Vagina (tissue), 2 donors: ENCODE measurements at regions not wholly inside any gene's neighbourhood (a gene's known extent, or its start where the extent isn't known, plus 50 kb on each side); places are given as distances from the start of the nearest gene placed in this dataset.
A peak's percentile ranks its signal among the peaks of the same experiment; 100 is the strongest.

Source experiments
- DNase-seq, 2 donors: peaks; one replicate each; pipeline ENCODE4 v3.0.0-alpha.2; 2017; ENCODE audit errors: extremely low spot score in 2 of 2
- H3K27ac ChIP-seq: fragments of 200-600 bp; sonication (generic); one replicate; pipeline ENCODE4 v1.5.1; 2019
- H3K27me3 ChIP-seq: fragments of 200-600 bp; sonication (generic); one replicate; pipeline ENCODE4 v1.5.1; 2019
- H3K36me3 ChIP-seq, 2 donors: fragments of 200-600 bp; sonication (generic); one replicate each; pipeline ENCODE4 v1.5.1; 2017 to 2019
- H3K4me1 ChIP-seq: fragments of 200-600 bp; sonication (generic); one replicate; pipeline ENCODE4 v1.5.1; 2019
- H3K4me3 ChIP-seq, 2 donors: fragments of 200-600 bp; sonication (generic); 1 replicate in 1 of 2; 2 replicates in 1 of 2; pipeline ENCODE4 v1.5.1; 2016 to 2019
- H3K9me3 ChIP-seq: fragments of 200-600 bp; sonication (generic); one replicate; pipeline ENCODE4 v1.5.1; 2019
- POLR2A ChIP-seq, 2 donors: fragments of 450-650 bp; IDR thresholded peaks; one replicate each; pipeline ENCODE4 v1.6.1; 2017; ENCODE audit warnings: antibody characterized with exemption in 2 of 2, mild to moderate bottlenecking in 2 of 2, moderate library complexity in 2 of 2
- POLR2AphosphoS5 ChIP-seq, 2 donors: sonication (generic); formaldehyde crosslinking; IDR thresholded peaks; one replicate each; pipeline ENCODE4 v1.9.0; 2017; ENCODE audit warnings: antibody characterized with exemption in 2 of 2, mild to moderate bottlenecking in 2 of 2, low read depth in 1 of 2; ENCODE audit not compliant: insufficient read depth in 1 of 2
- intact Hi-C: fragments of 100-400 bp; cut with DNase I; formaldehyde crosslinking; loops from one replicate; pipeline ENCODE4 v1.15.1; 2023
- TF ChIP-seq, protein P1 (sequence below), 3 experiments: fragments of 450-650 bp in 2 of 3; fragments of 200-600 bp in 1 of 3; sonication (generic) in 1 of 3; IDR thresholded peaks; one replicate each; pipeline ENCODE4 v1.5.1; 2017 to 2019; ENCODE audit warnings: antibody characterized with exemption in 3 of 3, mild to moderate bottlenecking in 2 of 3, moderate library complexity in 2 of 3

DNA sequence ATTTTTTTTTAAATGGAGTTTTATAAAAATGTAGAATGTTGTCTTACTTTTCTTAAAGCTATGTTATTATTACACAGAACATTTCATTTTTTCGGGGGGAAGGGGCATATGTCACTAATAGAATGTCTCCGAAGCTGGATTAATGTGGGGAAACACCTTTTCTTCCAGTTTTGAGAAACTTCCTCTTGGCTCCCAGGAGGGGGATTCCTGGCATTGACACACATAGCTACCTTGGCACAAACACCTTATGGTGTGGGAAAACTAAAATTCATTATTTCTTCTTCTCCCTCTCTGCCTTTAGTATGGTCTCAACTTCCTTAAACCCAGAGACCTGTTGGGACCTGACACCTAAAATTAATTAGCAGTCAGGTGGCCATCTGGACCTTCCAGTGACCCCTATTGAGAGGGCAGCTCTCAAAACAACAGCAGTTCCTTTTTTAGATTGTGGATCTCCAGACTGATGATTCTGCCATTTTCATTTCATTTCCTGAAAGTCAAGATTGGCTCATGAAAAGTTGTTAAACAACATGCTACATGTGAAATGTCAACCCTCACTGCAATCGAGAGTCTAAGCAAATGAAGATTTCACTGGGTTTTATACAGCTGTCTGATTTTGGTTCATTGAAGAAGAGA, 70.1 kb upstream of the EDEM3 start:
- Histone ChIP-seq H3K4me3 (no peak overlapping the region), H3K4me1 (peaks cover 22% of the 10 kb centered on the region), H3K36me3 (no peaks in the 10 kb centered on the region), H3K27ac (no peak overlapping the region), H3K9me3 (no peaks in the 10 kb centered on the region), H3K27me3 (no peaks in the 10 kb centered on the region)
- intact Hi-C loops: no loop called here
- TF ChIP-seq POLR2AphosphoS5 (IDR thresholded peaks at IDR 0.05; ENCODE audit: insufficient read depth in 1 of 2, low read depth in 1 of 2) (no peak), POLR2A (IDR thresholded peaks at IDR 0.05) (no peak)
- TF ChIP-seq, protein P1, sequence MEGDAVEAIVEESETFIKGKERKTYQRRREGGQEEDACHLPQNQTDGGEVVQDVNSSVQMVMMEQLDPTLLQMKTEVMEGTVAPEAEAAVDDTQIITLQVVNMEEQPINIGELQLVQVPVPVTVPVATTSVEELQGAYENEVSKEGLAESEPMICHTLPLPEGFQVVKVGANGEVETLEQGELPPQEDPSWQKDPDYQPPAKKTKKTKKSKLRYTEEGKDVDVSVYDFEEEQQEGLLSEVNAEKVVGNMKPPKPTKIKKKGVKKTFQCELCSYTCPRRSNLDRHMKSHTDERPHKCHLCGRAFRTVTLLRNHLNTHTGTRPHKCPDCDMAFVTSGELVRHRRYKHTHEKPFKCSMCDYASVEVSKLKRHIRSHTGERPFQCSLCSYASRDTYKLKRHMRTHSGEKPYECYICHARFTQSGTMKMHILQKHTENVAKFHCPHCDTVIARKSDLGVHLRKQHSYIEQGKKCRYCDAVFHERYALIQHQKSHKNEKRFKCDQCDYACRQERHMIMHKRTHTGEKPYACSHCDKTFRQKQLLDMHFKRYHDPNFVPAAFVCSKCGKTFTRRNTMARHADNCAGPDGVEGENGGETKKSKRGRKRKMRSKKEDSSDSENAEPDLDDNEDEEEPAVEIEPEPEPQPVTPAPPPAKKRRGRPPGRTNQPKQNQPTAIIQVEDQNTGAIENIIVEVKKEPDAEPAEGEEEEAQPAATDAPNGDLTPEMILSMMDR (IDR thresholded peaks at IDR 0.05): no peak
- no peak for DNase-seq

DNA sequence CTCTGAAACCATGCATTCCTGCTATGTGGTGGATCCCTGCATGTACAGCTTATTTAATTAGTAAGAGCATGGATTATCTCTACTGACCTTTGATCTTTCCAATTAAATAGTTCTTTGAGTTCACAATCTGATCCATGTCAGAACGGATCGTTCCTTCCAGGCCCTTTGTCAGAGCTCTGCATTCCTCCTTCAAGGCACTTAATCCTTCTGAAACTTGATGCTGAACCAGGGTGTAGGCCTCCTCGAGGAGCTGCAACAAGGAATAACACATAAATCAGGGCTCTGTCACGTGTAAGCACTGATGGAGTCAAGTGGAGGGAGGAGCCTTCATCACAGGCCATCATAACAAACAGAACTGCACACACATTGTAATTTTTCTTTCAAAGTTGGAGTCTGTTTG, 68.4 kb upstream of the EDEM3 start:
- intact Hi-C loops: no loop called here
- TF ChIP-seq POLR2A (IDR thresholded peaks at IDR 0.05): no peak
- peak in 1 of 2 donors; percentile 10 for TF ChIP-seq POLR2AphosphoS5 (IDR thresholded peaks at IDR 0.05; ENCODE audit: insufficient read depth in 1 of 2, low read depth in 1 of 2)

DNA sequence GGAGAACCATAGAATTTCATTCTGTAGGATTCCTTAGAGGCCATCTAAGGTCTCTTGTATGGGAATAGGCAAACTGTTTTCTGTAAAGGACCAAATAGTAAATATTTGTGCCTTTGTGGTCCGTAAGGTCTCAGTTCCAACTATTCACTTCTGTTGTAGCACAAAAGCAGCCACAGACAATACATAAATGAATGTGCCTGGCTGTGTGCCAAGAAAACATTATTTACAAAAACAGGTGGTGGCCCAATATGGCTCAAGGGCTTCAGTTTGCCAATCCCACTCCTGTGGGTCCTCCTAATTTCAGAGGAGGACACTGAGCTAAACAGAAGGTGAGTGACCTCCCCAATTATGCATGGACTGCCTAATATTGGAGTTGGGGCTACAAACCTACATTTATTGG, 67.6 kb upstream of the EDEM3 start:
- Histone ChIP-seq H3K4me1 (peaks cover 18% of the 10 kb centered on the region), H3K27ac (peak overlapping the region; percentile 4), H3K27me3 (no peaks in the 10 kb centered on the region), H3K4me3 (no peak overlapping the region), H3K9me3 (no peaks in the 10 kb centered on the region), H3K36me3 (no peaks in the 10 kb centered on the region)
- intact Hi-C loops: no loop called here
- DNase-seq: no peak
- no peak for TF ChIP-seq POLR2AphosphoS5 (IDR thresholded peaks at IDR 0.05; ENCODE audit: insufficient read depth in 1 of 2, low read depth in 1 of 2)
- TF ChIP-seq, protein P1 (IDR thresholded peaks at IDR 0.05): no peak

More for the DNA sequence above, 68.4 kb upstream of the EDEM3 start:
- Histone ChIP-seq H3K27ac (peak overlapping the region; percentile 4), H3K9me3 (no peaks in the 10 kb centered on the region), H3K4me3 (no peak overlapping the region), H3K4me1 (peaks cover 22% of the 10 kb centered on the region), H3K36me3 (no peaks in the 10 kb centered on the region), H3K27me3 (no peaks in the 10 kb centered on the region)
- DNase-seq: no peak

DNA sequence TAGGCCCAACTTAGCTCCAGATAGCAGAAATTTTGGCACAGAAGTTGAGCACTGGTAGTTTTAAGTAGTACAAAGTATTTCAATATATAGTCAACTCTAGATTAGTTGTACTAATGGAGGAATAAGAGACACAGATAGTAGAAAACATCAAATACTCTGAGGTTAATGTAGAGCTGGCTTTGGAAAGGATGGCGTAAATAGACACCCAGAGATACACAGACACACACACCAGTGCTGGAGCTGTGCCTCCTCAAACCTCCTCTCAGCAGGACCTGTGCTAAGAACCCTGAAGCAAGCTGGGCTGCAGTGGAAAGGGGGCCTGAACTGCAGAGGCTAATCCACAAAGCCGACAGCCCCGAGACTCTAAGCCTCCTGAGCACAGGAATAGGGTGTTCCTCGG, 67.0 kb upstream of the EDEM3 start:
- intact Hi-C loops: no loop called here
- H3K36me3 ChIP-seq: no peaks in the 10 kb centered on the region
- no peak for DNase-seq
- no peak overlapping the region for H3K4me3 ChIP-seq
- H3K4me1 ChIP-seq: peaks cover 13% of the 10 kb centered on the region
- no peaks in the 10 kb centered on the region for H3K27me3 ChIP-seq
- H3K27ac ChIP-seq: no peak overlapping the region
- TF ChIP-seq POLR2AphosphoS5 (IDR thresholded peaks at IDR 0.05; ENCODE audit: insufficient read depth in 1 of 2, low read depth in 1 of 2): no peak
- no peak for TF ChIP-seq POLR2A (IDR thresholded peaks at IDR 0.05)
- TF ChIP-seq, protein P1 (IDR thresholded peaks at IDR 0.05): no peak
- H3K9me3 ChIP-seq: no peaks in the 10 kb centered on the region

DNA sequence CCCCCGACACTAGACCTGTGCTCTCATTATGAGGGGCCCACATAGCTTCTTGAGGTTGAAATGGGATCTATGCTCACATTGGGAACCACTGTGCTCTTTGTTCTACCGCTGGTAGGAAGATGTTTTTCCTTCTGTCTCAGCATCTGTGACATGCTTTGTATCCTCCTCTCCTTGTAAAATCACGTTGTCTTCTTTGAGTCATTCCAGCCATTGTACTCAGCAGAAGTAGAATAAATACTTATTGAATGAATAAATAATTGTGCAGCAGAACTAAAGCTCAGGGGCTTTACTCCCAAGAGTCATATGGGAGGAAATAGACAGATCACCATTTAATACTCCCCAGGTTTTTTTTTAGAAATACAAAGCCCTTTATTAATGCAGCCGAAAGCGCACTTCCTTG, 66.3 kb upstream of the EDEM3 start:
- H3K36me3 ChIP-seq: no peaks in the 10 kb centered on the region
- no peak for DNase-seq
- intact Hi-C loops: no loop called here
- peaks cover 13% of the 10 kb centered on the region for H3K4me1 ChIP-seq
- TF ChIP-seq POLR2AphosphoS5 (IDR thresholded peaks at IDR 0.05; ENCODE audit: insufficient read depth in 1 of 2, low read depth in 1 of 2) (no peak), POLR2A (IDR thresholded peaks at IDR 0.05) (no peak)
- TF ChIP-seq, protein P1 (IDR thresholded peaks at IDR 0.05): no peak
- no peak overlapping the region for H3K4me3 ChIP-seq
- no peak overlapping the region for H3K27ac ChIP-seq
- H3K27me3 ChIP-seq: no peaks in the 10 kb centered on the region
- no peaks in the 10 kb centered on the region for H3K9me3 ChIP-seq
